Stimulated activated CD4-positive, alpha-beta T cell treated with anti-CD3 and anti-CD28 coated beads, Interleukin-12 subunit alpha, Interleukin-12 subunit beta, amount 100 ng/mL, for 48 hours (primary cell): ENCODE measurements at regions not wholly inside any gene's neighbourhood (a gene's known extent, or its start where the extent isn't known, plus 50 kb on each side); places are given as distances from the start of the nearest gene placed in this dataset.

Experiments used
- DNase-seq, 3 donors: peaks; one replicate each; pipeline ENCODE4 v3.0.0-alpha.2; 2020; ENCODE audit warnings: low read depth in 2 of 3, low spot score in 1 of 3

- peak in 1 of 3 donors; percentile 12 for DNase-seq
Measured at GRCh38 chr20:30007496-30007895, 1250.0 kb upstream of the DEFB115 start.
